ENCODE measurements at regions not wholly inside any gene's neighbourhood (a gene's known extent, or its start where the extent isn't known, plus 50 kb on each side); places are given as distances from the start of the nearest gene placed in this dataset.

DNA sequence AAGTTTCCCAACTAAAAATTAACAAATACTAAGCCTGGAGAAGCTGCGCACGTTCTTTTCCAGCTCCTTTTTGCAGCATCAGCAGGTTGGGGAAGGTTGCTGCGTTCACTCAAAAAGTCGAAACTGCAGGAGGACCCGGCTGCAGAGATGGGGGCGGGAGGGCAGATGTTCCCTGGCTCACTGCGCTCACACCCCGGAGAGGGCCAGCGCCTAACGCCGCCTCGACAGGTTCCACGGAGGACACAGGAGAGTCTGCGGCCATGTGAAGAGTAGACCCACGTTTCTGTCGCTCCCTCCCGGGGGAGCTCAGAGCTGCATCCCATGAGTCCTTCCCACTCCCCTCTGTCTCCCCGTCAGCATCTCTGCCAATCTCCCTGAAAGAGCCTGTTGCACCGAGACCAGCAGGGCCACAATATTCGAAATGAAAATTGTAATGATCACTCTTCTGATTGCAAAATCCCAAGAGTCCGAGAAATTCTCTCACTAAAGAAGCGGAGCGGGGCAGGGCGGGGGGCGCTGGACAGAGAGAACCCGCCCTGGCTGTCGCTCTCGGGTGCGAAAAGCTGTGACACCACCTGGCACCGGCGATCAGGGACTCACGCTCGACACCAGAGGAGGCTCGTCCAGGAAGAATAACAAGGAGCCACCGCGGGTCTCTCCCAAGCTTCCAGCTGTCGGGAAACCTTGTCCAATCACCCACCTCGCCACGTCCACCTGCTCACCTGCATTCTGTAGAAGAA is 131.5 kb upstream of the PFKP start:
- Histone ChIP-seq H3K4me1 (no peaks in the 10 kb centered on the region), H3K27ac (no peak overlapping the region), H3K9me3 (no peaks in the 10 kb centered on the region), H3K36me3 (no peaks in the 10 kb centered on the region), H3K4me3 (no peak overlapping the region), H3K27me3 (replicated peaks in 1 of 7) (peaks cover 0 to 58% (median 3%) of the 10 kb centered on the region in 7 donors)
- intact Hi-C loops (cut with DNase I; ENCODE audit: low total_unique reads) = no loop called here
- no peak for DNase-seq
- no peak for TF ChIP-seq POLR2AphosphoS5 (IDR thresholded peaks at IDR 0.05)
- no peak for TF ChIP-seq POLR2A (IDR thresholded peaks at IDR 0.05)
- TF ChIP-seq, protein P1, sequence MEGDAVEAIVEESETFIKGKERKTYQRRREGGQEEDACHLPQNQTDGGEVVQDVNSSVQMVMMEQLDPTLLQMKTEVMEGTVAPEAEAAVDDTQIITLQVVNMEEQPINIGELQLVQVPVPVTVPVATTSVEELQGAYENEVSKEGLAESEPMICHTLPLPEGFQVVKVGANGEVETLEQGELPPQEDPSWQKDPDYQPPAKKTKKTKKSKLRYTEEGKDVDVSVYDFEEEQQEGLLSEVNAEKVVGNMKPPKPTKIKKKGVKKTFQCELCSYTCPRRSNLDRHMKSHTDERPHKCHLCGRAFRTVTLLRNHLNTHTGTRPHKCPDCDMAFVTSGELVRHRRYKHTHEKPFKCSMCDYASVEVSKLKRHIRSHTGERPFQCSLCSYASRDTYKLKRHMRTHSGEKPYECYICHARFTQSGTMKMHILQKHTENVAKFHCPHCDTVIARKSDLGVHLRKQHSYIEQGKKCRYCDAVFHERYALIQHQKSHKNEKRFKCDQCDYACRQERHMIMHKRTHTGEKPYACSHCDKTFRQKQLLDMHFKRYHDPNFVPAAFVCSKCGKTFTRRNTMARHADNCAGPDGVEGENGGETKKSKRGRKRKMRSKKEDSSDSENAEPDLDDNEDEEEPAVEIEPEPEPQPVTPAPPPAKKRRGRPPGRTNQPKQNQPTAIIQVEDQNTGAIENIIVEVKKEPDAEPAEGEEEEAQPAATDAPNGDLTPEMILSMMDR (IDR thresholded peaks at IDR 0.05 in 8 of 11, conservative IDR thresholded peaks at IDR 0.05 in 3 of 11) = no peak
- 79 to 90% (median 85%) methylated on average over 39 of the region's 39 CpGs for WGBS, 5 donors

DNA sequence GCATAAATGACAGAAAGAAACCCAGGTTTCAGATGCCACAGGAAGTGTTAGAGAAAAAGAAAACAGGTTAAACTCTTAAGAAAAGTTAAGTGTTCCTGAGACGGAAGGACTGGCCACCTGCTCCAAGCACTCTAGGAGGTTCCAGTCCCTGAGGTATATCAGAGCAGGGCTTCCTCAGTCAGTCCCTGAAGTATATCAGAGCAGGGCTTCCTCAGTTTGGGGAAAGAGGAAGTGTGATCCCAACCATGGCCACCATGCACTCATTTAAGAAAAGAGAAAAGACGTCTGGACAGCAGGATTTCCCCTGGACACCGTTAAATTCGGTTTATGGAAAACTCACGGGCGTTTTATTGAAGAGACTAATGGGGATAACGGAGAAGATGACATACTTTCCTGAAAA is 133.4 kb upstream of the PFKP start:
- TF ChIP-seq, protein P1 (IDR thresholded peaks at IDR 0.05 in 8 of 11, conservative IDR thresholded peaks at IDR 0.05 in 3 of 11) = no peak
- TF ChIP-seq POLR2A (IDR thresholded peaks at IDR 0.05) (no peak), POLR2AphosphoS5 (IDR thresholded peaks at IDR 0.05) (no peak)
- no peaks in the 10 kb centered on the region for H3K9me3 ChIP-seq
- no peaks in the 10 kb centered on the region for H3K36me3 ChIP-seq
- H3K4me1 ChIP-seq = no peaks in the 10 kb centered on the region
- intact Hi-C loops (cut with DNase I; ENCODE audit: low total_unique reads) = no loop called here
- no peak for DNase-seq
- 53 to 68% (median 65%) methylated on average over 7 of the region's 7 CpGs for WGBS, 5 donors
- no peak overlapping the region for H3K4me3 ChIP-seq
- H3K27me3 ChIP-seq (replicated peaks in 1 of 7) = peaks cover 0 to 48% (median 3%) of the 10 kb centered on the region in 7 donors
- no peak overlapping the region for H3K27ac ChIP-seq

DNA sequence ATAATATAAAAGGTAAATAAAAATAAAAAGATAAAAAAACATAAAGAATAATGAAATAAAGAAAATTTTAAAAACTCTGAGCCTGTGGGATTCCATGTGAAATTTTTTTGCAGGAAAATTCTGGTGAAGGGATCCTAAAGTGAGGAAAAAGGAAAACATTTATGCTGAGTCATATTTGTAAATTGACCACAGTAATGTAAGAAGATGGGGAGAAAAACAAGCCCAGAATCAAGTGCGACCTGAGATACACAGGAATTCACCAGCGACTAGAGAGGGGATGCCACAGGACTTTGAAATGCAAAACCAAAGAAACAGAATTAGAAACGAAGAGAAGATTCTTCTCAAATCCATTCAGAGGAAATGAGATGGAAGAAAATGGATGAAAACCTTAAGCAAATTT is 133.8 kb upstream of the PFKP start:
- Histone ChIP-seq H3K9me3 (no peaks in the 10 kb centered on the region), H3K4me1 (no peaks in the 10 kb centered on the region), H3K4me3 (no peak overlapping the region), H3K27me3 (replicated peaks in 1 of 7) (peaks cover 0 to 46% (median 3%) of the 10 kb centered on the region in 7 donors), H3K27ac (no peak overlapping the region), H3K36me3 (no peaks in the 10 kb centered on the region)
- 50 to 71% (median 56%) methylated on average over 3 of the region's 3 CpGs for WGBS, 5 donors
- DNase-seq = no peak
- TF ChIP-seq, protein P1 (IDR thresholded peaks at IDR 0.05 in 8 of 11, conservative IDR thresholded peaks at IDR 0.05 in 3 of 11) = no peak
- TF ChIP-seq POLR2AphosphoS5 (IDR thresholded peaks at IDR 0.05) (no peak), POLR2A (IDR thresholded peaks at IDR 0.05) (no peak)
- intact Hi-C loops (cut with DNase I; ENCODE audit: low total_unique reads) = no loop called here

DNA sequence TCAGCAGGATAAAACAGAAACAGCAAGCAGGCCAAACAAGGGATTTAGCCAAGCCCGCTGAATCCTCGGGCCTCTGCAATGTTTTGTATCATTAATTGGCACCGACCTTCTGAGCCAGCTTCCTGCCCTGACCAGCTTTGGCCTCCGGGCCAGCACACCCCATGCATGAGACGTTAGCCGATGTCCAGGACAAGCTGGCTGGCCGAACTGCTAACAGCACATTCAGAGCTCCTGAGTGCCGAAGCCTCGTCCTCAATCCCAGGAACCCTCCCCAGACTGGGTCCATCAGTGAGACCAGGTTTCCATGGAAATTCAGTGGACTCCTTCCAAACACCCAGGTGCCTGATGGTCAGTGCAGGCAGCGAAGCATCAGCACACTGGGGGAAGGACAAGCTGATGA is 134.3 kb upstream of the PFKP start:
- no peak overlapping the region for H3K4me3 ChIP-seq
- peaks cover 0 to 44% (median 3%) of the 10 kb centered on the region in 7 donors for H3K27me3 ChIP-seq (replicated peaks in 1 of 7)
- no peaks in the 10 kb centered on the region for H3K9me3 ChIP-seq
- intact Hi-C loops (cut with DNase I; ENCODE audit: low total_unique reads) = no loop called here
- H3K27ac ChIP-seq = no peak overlapping the region
- TF ChIP-seq POLR2A (IDR thresholded peaks at IDR 0.05) = no peak
- TF ChIP-seq, protein P1 (IDR thresholded peaks at IDR 0.05 in 8 of 11, conservative IDR thresholded peaks at IDR 0.05 in 3 of 11) = no peak
- no peak for TF ChIP-seq POLR2AphosphoS5 (IDR thresholded peaks at IDR 0.05)
- WGBS, 5 donors = 80 to 89% (median 83%) methylated on average over 10 of the region's 10 CpGs
- no peaks in the 10 kb centered on the region for H3K36me3 ChIP-seq
- H3K4me1 ChIP-seq = peaks cover 0 to 4% (median 1%) of the 10 kb centered on the region in 6 donors
- DNase-seq = no peak

Measured in spleen (tissue), 11 donors.